ENCODE measurements at regions not wholly inside any gene's neighbourhood (a gene's known extent, or its start where the extent isn't known, plus 50 kb on each side); places are given as distances from the start of the nearest gene placed in this dataset.
"Not testable (repeated sequence)": the region's sequence is repeated elsewhere in the genome, so short reads cannot be mapped to it uniquely, and the experiment has no call there.

- DNase-seq (ENCODE audit: low spot score): no peak
These were observed 95.9 kb upstream of the SMARCA2 start for GRCh38 chr9:1919229-1919628.

DNA sequence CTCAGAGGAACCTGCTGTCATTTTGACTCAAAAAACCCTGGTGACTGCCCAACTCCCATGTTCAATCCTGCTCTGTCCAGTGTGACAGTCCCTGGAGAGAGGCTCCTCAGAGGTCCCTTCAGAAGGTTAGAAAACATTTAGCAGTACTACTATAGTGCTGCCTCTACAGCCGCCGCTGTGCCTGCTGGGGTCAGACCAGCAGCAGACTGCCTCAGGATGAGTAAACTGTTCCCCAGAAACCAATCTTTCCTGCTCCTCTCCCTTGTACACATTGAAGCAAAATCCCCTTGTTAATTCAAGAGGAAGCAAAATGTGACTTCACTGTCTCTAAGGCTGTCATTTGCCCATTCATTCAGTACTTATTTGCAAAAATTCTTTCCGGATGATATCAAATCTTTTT lies 94.8 kb upstream of the SMARCA2 start:
- no peak for DNase-seq (ENCODE audit: low spot score)

DNA sequence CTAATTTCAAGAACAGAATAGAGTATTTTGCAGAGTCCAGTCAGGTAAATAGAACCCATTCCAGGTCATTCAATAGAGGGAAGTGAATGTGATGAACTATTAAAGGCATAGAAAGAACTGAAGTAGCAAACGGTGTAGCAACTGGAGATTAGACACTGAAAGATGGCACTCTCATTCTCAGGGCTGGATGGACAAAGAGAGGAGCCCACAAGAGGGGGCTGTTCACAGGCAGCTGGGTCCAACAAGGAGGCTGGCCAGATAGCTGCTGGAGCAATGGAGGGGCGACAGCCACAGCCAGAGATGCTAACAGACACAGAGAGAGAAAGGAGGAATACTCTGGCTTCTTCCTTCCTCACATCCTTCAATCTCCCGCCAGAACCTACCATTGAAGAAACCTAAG lies 93.1 kb upstream of the SMARCA2 start:
- no peak for DNase-seq (ENCODE audit: low spot score)

- DNase-seq (ENCODE audit: low spot score): no peak
These were observed 87.6 kb upstream of the SMARCA2 start for GRCh38 chr9:1927546-1927945.

DNA sequence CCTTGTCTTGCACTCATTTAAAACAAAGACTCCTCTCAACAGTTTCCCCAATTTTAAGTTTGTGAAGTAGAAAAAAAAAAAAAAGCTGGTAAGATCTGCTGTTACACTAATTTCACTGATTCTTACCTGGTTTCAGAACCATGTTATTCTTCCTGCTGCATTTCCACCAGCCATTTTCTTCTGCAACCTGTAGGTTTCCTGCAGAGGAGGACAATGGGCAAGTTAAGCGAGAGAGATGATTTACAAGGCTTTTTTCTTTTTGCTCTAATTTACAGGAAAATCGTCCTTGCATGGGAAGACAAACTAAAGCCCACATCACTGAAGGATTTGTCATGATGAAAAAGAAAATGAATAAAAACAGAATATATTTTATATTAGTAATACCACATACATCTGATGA lies 86.0 kb upstream of the SMARCA2 start:
- no peak for DNase-seq (ENCODE audit: low spot score)

DNA sequence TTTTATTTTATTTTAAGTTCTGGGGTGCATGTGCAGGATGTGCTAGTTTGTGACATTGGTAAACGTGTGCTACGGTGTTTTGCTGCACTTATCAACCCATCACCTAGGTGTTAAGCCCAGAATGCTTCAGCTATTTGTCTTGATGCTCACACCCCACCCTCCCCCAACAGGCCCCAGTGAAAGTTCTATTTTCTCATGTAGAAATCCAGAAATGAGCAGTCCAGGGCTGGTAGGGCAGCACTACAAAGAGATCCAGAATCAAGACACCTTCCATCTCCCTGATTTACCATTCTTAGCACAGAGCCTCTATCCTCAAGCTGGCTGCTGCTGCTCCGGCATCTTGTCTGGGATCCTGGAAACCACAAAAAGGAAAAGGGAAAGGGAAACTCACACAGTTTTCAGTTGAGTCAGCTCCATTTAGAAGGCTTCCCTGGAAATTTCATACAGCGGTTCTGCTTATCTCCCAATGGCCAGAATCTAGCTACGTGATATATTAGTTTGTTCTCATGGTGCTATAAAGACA lies 85.4 kb upstream of the SMARCA2 start:
- DNase-seq (ENCODE audit: low spot score): no peak

DNA sequence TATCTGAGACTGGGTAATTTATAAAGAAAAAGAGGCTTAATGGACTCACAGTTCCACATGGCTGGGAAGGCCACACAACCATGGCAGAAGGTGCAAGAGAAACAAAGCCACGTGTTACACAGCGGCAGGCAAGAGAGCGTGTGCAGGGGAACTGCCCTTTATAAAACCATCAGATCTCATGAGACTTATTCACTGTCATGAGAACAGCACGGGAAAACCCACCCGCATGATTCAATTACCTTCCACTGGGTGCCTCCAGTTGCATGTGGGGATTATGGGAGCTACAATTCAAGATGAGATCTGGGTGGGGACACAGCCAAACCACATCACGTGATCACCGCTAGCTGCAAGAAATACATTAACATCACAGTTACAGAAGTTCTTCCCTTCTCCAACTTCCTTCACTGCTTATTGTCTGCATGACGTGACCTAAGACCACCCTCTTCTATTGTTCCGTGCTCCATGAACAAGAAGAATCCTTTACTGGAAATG lies 84.9 kb upstream of the SMARCA2 start:
- not testable (repeated sequence) for DNase-seq (ENCODE audit: low spot score)

DNA sequence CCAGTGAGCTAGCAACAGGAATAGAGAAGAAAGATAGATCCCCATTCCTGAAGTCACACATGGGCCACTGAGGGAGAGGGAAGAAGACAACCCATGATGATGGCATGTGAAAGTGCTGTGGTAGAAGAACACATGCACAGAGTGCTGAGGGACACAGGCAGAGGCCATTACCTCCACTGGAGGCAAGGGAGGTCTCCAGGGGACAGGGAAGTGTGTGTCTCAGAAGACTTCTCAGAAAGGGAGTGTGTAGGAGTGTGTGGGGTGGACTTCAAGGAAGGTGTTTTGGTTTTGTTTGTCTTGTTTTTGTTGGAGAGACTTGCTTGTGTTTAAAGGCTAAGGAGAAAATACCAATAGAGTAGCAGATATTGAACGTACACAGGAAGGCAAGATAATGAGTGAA lies 77.0 kb upstream of the SMARCA2 start:
- DNase-seq (ENCODE audit: low spot score): no peak

DNA sequence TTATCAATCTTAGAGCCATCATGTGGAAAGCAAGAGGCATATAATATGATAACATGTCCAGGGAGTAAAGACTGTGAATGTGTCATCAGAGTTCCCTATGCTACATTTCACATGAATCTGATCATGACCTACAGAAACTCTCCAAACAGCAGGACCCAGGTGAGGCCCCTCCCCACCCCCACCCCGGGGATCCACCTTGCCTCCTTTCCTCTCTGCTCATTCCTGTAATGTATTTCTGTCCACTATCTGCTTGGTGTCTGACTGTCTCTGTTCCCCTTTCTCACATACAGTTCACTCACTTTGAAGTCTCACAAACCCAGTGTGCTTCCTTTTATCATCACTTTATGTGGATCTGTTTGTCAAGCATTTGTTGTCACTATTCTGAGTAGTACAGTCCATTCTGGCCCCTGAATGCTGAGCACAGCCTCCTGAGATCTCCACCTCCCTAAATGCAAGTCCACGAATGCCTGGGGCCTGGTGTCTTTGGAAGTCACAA lies 76.4 kb upstream of the SMARCA2 start:
- no peak for DNase-seq (ENCODE audit: low spot score)

DNA sequence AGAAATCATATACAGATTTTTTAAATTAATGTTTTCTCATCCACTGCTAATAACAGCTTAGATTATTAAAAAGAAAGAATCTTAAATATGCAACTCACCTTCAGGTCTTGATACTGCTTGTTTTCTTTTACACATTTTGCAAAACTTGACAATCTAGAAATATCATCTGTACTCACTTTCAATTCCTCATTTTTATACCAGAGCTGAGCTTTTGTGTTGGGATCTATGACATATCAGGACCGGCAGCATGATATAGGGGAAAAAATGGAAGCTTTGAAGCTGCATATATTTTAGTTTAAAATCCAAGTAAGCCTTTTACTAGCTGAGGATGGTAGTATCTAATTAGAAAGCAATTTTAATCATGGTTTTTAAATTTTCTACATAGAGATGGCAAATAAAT lies 75.7 kb upstream of the SMARCA2 start:
- DNase-seq (ENCODE audit: low spot score): no peak

DNA sequence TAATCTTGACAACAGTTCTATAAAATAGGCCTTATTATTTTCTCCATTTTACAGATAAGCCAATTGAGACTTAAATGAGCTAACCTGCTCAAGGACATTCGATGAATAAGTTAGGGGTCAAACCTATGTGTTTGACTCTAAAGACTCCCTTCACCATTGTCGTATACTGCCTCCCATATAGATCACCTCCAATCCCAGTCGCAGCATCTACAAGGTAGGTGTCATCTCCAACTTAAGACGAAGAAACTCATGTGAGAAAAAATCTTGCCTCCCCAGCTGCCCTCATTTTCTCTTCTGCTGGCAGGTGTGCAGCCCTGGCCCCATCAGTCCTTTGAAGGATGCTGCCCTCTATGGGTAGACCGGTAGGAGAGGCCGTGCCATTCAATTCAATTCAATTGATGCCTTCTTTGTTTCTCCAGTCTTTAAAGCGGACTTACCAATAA lies 75.2 kb upstream of the SMARCA2 start:
- DNase-seq (ENCODE audit: low spot score): peak; percentile 4

DNA sequence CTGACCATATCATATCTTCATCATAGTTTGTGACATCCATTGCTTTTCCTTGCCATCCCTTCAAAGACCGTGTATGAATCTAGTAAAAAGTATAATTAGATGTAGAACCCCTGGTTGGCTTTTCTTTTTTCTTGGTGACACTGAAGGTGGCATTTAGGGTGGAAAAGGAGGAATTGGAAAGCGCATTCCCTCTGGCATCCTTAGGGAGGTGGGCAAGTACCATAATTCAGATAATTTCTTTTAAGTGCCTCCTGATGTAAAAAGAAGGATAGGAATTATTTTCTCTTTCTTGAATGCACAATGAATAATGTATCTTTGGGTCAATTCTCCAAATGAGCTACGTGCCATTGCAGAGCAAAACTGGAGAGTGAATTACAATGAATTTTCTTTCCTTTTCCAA lies 73.2 kb upstream of the SMARCA2 start:
- no peak for DNase-seq (ENCODE audit: low spot score)

- no peak for DNase-seq (ENCODE audit: low spot score)
These were observed 68.4 kb upstream of the SMARCA2 start for GRCh38 chr9:1946526-1947283.

DNA sequence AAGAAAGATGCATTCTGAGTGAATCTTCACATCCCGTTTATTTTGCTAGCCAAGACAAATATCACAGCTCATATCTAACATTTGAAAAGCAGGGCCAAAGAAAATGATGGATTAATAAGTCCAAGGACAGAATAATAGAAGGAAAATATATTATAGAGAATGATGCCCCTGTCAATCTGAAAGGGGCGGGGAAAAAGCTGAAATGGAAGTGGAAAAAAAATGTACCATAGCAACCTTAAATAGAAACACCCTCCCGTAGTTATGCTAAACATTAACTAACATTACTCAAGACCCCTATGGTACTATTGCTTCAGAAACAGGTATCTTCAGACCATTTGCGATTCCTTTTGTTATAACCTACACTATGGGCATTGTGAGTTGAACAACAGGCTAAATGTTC lies 67.7 kb upstream of the SMARCA2 start:
- DNase-seq (ENCODE audit: low spot score): no peak

DNA sequence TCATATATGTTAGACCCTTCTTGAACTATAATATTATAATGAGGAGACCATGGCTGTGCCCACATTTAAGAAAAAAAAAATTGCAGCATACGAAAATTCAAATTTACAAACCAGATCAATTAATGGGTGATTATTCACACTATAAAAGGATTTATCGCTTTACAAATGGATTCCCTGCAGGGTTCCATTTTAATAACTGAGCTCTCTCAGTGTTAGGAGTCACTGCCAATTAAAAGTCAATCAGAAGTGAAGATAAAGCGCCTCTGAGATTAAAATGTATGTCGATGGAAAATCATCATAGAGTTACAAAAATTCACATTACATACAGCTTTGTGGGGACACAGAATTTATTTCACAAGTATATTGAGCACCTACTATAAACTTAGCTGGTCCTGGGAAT lies 66.6 kb upstream of the SMARCA2 start:
- no peak for DNase-seq (ENCODE audit: low spot score)

DNA sequence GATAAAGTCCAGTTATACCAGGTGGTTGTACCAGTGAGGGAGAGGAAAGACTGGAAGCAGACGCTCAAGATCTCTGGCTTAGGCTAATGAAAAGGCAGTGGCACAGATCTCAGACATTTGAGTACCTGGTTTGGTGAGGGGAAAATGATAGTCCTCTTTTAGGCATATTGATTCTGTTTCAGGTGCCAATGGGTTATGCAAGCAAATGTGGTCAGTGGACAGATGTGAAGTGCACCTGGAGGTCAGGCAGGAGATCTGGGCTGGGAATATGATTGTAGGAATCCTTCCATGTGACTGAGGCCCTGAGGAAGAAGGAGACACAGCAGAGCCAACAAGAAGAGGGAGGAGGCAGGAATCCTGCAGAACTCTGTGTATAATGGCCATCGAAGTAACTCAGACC lies 63.7 kb upstream of the SMARCA2 start:
- DNase-seq (ENCODE audit: low spot score): no peak

DNA sequence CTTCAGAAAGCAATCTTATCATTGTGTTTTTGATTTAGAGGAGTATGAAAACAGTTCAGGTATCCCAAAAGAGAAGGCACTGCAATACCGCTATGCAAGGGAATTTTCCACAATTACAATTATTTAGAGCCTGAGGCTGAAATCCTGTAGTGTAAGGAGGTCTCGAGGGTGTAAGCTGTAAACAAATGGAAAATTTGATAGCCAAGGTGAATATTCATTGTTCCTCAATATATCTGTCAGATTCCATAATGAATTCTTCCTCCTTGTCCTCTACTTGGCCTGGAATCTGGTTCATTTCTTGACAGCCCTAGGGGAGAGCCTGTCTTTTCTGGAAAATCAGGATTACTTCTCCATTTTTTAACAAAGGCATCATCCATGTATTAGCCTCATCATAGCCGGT lies 63.1 kb upstream of the SMARCA2 start:
- no peak for DNase-seq (ENCODE audit: low spot score)

DNA sequence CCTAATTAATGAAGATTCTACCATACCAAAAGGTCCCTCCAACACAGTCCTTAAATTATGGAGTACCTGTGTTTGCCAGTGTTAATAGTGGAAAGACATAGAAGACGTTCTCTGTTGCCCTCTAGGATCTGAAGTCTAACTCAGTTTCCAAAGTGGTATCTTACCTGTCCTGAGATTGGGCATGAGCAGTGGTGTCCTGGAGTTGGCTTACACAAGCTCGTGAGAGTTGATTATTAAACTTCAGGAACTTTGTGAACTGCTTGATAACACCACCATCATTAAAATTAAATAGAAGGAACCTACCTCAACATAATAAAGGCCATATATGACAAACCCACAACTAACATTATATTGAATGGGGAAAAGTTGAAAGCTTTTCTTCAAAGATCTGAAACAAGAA lies 60.9 kb upstream of the SMARCA2 start:
- no peak for DNase-seq (ENCODE audit: low spot score)

DNA sequence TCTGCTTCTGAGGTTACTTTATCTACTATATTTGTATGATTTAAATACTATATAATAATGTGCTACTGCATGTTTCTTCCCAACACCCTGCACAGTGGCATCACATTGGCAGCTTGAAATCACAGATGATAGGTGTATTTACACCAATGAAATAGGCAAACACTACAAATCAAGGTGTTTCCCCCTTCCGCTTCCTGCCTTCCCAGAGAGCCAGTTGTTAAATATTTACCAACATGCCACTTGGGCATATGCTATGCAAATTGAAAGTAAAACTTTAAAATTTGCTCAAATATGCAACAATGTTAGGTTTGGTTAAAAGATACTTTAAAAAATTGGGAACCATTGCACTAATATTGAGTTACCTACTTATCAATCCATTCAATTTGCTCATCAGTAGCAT lies 58.2 kb upstream of the SMARCA2 start:
- DNase-seq (ENCODE audit: low spot score): no peak

- no peak for DNase-seq (ENCODE audit: low spot score)
These were observed 57.3 kb upstream of the SMARCA2 start for GRCh38 chr9:1957856-1958255.

DNA sequence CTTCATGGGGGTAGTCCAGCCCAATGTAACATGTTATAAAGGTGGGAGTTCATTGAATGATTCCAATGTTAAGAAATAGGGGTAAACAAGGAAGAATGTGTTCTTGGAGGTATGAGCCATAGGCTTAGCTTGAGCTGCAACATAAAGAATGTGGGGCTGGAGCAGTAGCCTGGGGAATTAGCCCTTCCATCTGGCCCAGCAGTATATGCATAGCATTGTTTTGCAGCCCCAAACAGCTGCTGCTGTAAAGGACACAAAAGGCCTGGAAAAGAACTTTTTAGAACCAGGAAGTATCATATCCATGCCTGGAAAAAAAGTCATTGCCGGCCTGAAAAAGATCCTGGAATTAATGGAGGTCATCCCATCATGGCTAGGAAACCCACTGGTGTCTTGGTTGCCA lies 55.8 kb upstream of the SMARCA2 start:
- DNase-seq (ENCODE audit: low spot score): no peak

DNA sequence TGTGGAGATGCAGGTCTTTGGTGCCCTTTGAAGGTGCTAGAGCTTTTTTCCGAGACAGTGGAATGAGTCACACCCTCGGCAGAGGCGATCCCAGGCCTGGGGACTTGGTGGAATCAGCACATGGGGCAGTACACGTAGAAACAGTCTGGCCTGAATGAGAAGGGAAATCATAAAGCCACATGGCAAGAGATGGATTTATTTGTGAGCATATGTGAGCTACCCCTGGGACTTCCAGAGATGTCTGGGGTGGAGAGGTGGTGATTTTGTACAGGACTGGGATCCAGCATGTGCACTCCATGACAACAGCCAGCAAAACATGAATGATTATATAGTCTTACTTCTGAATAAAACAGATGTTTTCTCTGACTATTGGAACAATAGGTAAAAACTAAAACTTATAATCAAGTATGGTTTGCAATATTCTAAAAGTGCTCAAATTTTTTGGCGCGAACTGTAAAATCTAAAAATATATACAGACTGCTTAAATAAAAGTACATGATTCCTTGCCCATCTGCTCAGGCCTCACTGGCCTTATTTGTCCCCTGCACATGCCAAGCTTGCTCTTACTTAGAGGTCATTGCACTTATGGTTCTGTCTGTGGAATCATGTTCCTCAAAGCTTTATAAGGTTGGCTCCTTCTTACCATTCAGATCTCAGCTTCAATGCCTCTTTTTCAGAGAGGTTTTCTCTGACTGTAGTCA lies 54.7 kb upstream of the SMARCA2 start:
- no peak for DNase-seq (ENCODE audit: low spot score)

DNA sequence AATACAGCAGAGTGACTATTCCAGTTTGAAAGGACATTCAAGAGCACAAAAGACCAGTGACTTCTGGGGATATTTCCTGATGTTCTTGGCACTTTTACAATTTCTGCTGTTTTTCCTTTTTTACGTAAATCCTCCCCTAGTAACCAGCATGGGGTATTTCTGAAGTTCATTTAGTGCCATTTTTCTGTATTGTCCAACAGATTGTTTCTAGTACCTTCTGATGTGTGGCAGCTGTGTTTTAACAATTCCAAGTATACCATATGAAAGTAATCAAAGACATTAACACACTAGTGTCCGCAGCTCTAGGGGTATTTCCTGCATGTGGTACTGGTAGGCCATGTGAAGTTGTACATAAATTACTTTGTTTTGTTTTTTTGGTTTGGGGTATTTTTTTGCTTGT lies 53.0 kb upstream of the SMARCA2 start:
- DNase-seq (ENCODE audit: low spot score): no peak

Data from RKO (cell line).